Keratinocyte (primary cell): ENCODE measurements at regions not wholly inside any gene's neighbourhood (a gene's known extent, or its start where the extent isn't known, plus 50 kb on each side); places are given as distances from the start of the nearest gene placed in this dataset.

Experiments
- DNase-seq: peaks from one replicate; pipeline ENCODE4 v3.0.0-alpha.2; 2011; ENCODE audit warnings: low read depth, missing footprints, low spot score
- FAIRE-seq: peaks from 2 replicates; lab custom pipeline; 2011; peaks lifted over from hg19 to GRCh38; lab: Jason Lieb, UNC
- H2AFZ ChIP-seq: 2 replicates; pipeline ENCODE4 v1.6.0; 2012; ENCODE audit warnings: low read length, control low read depth, inconsistent platforms; ENCODE audit not compliant: control insufficient read depth
- H3K27ac ChIP-seq: 2 replicates; pipeline ENCODE4 v1.5.1; 2011; ENCODE audit warnings: low read length; ENCODE audit not compliant: control insufficient read depth, insufficient read depth
- H3K27me3 ChIP-seq: 3 replicates; pipeline ENCODE4 v1.6.0; 2011; ENCODE audit warnings: low read length; ENCODE audit not compliant: control insufficient read depth, insufficient read depth; ENCODE audit errors: extremely low read depth
- H3K36me3 ChIP-seq, 2 experiments: 2 replicates in 1 of 2; 3 replicates in 1 of 2; pipeline ENCODE4 v1.5.1; 2011; ENCODE audit warnings: low read length in 2 of 2, mild to moderate bottlenecking in 1 of 2; ENCODE audit not compliant: control insufficient read depth in 2 of 2, insufficient read depth in 2 of 2; ENCODE audit errors: extremely low read depth in 1 of 2
- H3K4me1 ChIP-seq: 3 replicates; pipeline ENCODE4 v1.5.1; 2011; ENCODE audit warnings: low read length; ENCODE audit not compliant: control insufficient read depth, insufficient read depth; ENCODE audit errors: extremely low read depth
- H3K4me2 ChIP-seq: 3 replicates; pipeline ENCODE4 v1.6.0; 2011; ENCODE audit warnings: low read depth, low read length; ENCODE audit not compliant: control insufficient read depth, insufficient read depth; ENCODE audit errors: extremely low read depth
- H3K4me3 ChIP-seq, 3 experiments: fragments of 200-600 bp in 1 of 3; sonication (generic) in 1 of 3; 2 replicates in 2 of 3; 3 replicates in 1 of 3; pipeline ENCODE4 v1.5.1; 2011 to 2016; ENCODE audit warnings: low read length in 3 of 3, mild to moderate bottlenecking in 3 of 3, control low read depth in 2 of 3, inconsistent platforms in 1 of 3, low read depth in 1 of 3, mixed read lengths in 1 of 3, mixed run types in 1 of 3, moderate library complexity in 1 of 3; ENCODE audit not compliant: control insufficient read depth in 2 of 3, insufficient read depth in 2 of 3; ENCODE audit errors: extremely low read depth in 1 of 3
- H3K79me2 ChIP-seq: 2 replicates; pipeline ENCODE4 v1.6.0; 2012; ENCODE audit warnings: low read length; ENCODE audit not compliant: control insufficient read depth, insufficient read depth
- H3K9ac ChIP-seq: 3 replicates; pipeline ENCODE4 v1.6.0; 2011; ENCODE audit warnings: low read length; ENCODE audit not compliant: control insufficient read depth, insufficient read depth; ENCODE audit errors: extremely low read depth
- H3K9me1 ChIP-seq: 3 replicates; pipeline ENCODE4 v1.6.0; 2011; ENCODE audit warnings: low read length; ENCODE audit not compliant: control insufficient read depth, insufficient read depth; ENCODE audit errors: extremely low read depth
- H3K9me3 ChIP-seq: 2 replicates; pipeline ENCODE4 v1.5.1; 2012; ENCODE audit warnings: low read depth, low read length; ENCODE audit not compliant: control insufficient read depth
- H4K20me1 ChIP-seq: 3 replicates; pipeline ENCODE4 v1.6.0; 2011; ENCODE audit warnings: low read length; ENCODE audit not compliant: control insufficient read depth, insufficient read depth; ENCODE audit errors: extremely low read depth
- CTCF ChIP-seq, 3 experiments: IDR thresholded peaks in 1 of 3; conservative IDR thresholded peaks in 1 of 3; optimal IDR thresholded peaks in 1 of 3; 2 replicates in 2 of 3; 3 replicates in 1 of 3; pipeline versions ENCODE3 to v1.5.1; 2011; ENCODE audit warnings: low read length in 3 of 3, mild to moderate bottlenecking in 3 of 3, moderate library complexity in 2 of 3, control low read depth in 1 of 3, inconsistent platforms in 1 of 3; ENCODE audit not compliant: insufficient read depth in 2 of 3; ENCODE audit errors: extremely low read depth in 1 of 3
- EZH2 ChIP-seq: IDR thresholded peaks from one replicate; pipeline ENCODE4 v1.6.1; 2012; ENCODE audit warnings: inconsistent platforms, mild to moderate bottlenecking, low read length, moderate library complexity
- dilution Hi-C: fragments of 300-500 bp; cut with MboI; formaldehyde crosslinking; loops from one replicate; pipeline ENCODE4 v1.7.0; 2020; ENCODE audit warnings: low sequenced_read_pairs; ENCODE audit not compliant: extremely low pct_ligation_motif_present

- H4K20me1 ChIP-seq = no peaks in the 10 kb centered on the region
- H3K27ac ChIP-seq = no peak overlapping the region
- DNase-seq (no peak), FAIRE-seq (no peak)
- peaks cover 11% of the 10 kb centered on the region for H3K9me3 ChIP-seq
- no peak overlapping the region for H2AFZ ChIP-seq
- dilution Hi-C loops = no loop called here
- no peaks in the 10 kb centered on the region for H3K9me1 ChIP-seq
- no peaks in the 10 kb centered on the region for H3K4me1 ChIP-seq
- H3K36me3 ChIP-seq = no peaks in the 10 kb centered on the region
- H3K27me3 ChIP-seq = no peaks in the 10 kb centered on the region
- H3K4me2 ChIP-seq = no peak overlapping the region
- TF ChIP-seq CTCF (optimal IDR thresholded peaks at IDR 0.05 in 1 of 3, IDR thresholded peaks at IDR 0.05 in 1 of 3, conservative IDR thresholded peaks at IDR 0.05 in 1 of 3; ENCODE audit: extremely low read depth in 1 of 3, insufficient read depth in 2 of 3, low read length in 3 of 3) = no peak
- no peak for TF ChIP-seq EZH2
- H3K9ac ChIP-seq = no peak overlapping the region
- H3K79me2 ChIP-seq = no peaks in the 10 kb centered on the region
- H3K4me3 ChIP-seq = no peak overlapping the region
Measured at GRCh38 chr5:3024554-3024953, 273.1 kb upstream of the IRX2 start.

GRCh38 chr5:3024126-3024525, 272.6 kb upstream of the IRX2 start:
- no peak overlapping the region for H3K27ac ChIP-seq
- dilution Hi-C loops = no loop called here
- H3K9me1 ChIP-seq = no peaks in the 10 kb centered on the region
- no peak overlapping the region for H2AFZ ChIP-seq
- FAIRE-seq = no peak
- H3K9me3 ChIP-seq = peaks cover 8% of the 10 kb centered on the region
- H3K4me3 ChIP-seq = no peak overlapping the region
- H3K27me3 ChIP-seq = no peaks in the 10 kb centered on the region
- no peak overlapping the region for H3K9ac ChIP-seq
- no peaks in the 10 kb centered on the region for H4K20me1 ChIP-seq
- TF ChIP-seq CTCF (optimal IDR thresholded peaks at IDR 0.05 in 1 of 3, IDR thresholded peaks at IDR 0.05 in 1 of 3, conservative IDR thresholded peaks at IDR 0.05 in 1 of 3; ENCODE audit: extremely low read depth in 1 of 3, insufficient read depth in 2 of 3, low read length in 3 of 3) = no peak
- no peak for TF ChIP-seq EZH2
- H3K4me2 ChIP-seq = no peak overlapping the region
- no peak for DNase-seq
- H3K4me1 ChIP-seq = no peaks in the 10 kb centered on the region
- H3K79me2 ChIP-seq = no peaks in the 10 kb centered on the region
- no peaks in the 10 kb centered on the region for H3K36me3 ChIP-seq
